HFFc6 (cell line): ENCODE measurements at regions not wholly inside any gene's neighbourhood (a gene's known extent, or its start where the extent isn't known, plus 50 kb on each side); places are given as distances from the start of the nearest gene placed in this dataset.

ENCODE experiments used
- DNase-seq: peaks from one replicate; pipeline ENCODE4 v3.0.0-alpha.2; 2018
- H3K27ac Mint-ChIP-seq: 2 replicates; pipeline ENCODE4 v1.8.0; 2020; ENCODE audit warnings: mild to moderate bottlenecking, mixed read lengths
- H3K27me3 Mint-ChIP-seq: 2 replicates; pipeline ENCODE4 v1.8.0; 2021; ENCODE audit warnings: mild to moderate bottlenecking, moderate library complexity, mixed read lengths; ENCODE audit not compliant: insufficient read depth
- H3K36me3 Mint-ChIP-seq: 2 replicates; pipeline ENCODE4 v1.8.0; 2021; ENCODE audit warnings: low read depth, mixed read lengths
- H3K4me1 Mint-ChIP-seq: 2 replicates; pipeline ENCODE4 v1.8.0; 2020; ENCODE audit warnings: low read depth, mixed read lengths
- H3K4me3 Mint-ChIP-seq: 2 replicates; pipeline ENCODE4 v1.8.0; 2020; ENCODE audit warnings: mild to moderate bottlenecking, moderate library complexity, mixed read lengths
- H3K9me3 Mint-ChIP-seq: 2 replicates; pipeline ENCODE4 v1.8.0; 2020; ENCODE audit warnings: mild to moderate bottlenecking, mixed read lengths
- CTCF ChIP-seq: fragments of 200-600 bp; sonication (generic); IDR thresholded peaks from 2 replicates; pipeline ENCODE4 v1.5.0; 2021; ENCODE audit warnings: antibody characterized with exemption, mild to moderate bottlenecking

GRCh38 chr2:150107170-150107569 lies 380.3 kb downstream of the RND3 start:
- H3K4me3 Mint-ChIP-seq: no peak overlapping the region
- DNase-seq: no peak
- H3K9me3 Mint-ChIP-seq: peaks cover 7% of the 10 kb centered on the region; the same call in 1 of the 2 replicates
- H3K4me1 Mint-ChIP-seq: peaks cover 28% of the 10 kb centered on the region
- H3K36me3 Mint-ChIP-seq: peaks cover 9% of the 10 kb centered on the region; the same call in 1 of the 2 replicates
- H3K27me3 Mint-ChIP-seq: no peaks in the 10 kb centered on the region; the same call in 1 of the 2 replicates
- no peak for TF ChIP-seq CTCF
- H3K27ac Mint-ChIP-seq: no peak overlapping the region

- no peak overlapping the region for H3K27ac Mint-ChIP-seq
- TF ChIP-seq CTCF: no peak
- H3K36me3 Mint-ChIP-seq: peaks cover 9% of the 10 kb centered on the region; the same call in 1 of the 2 replicates
- no peak for DNase-seq
- H3K9me3 Mint-ChIP-seq: peaks cover 7% of the 10 kb centered on the region; the same call in 1 of the 2 replicates
- H3K4me3 Mint-ChIP-seq: no peak overlapping the region
- no peaks in the 10 kb centered on the region for H3K27me3 Mint-ChIP-seq
- peaks cover 15% of the 10 kb centered on the region for H3K4me1 Mint-ChIP-seq
These were observed 385.5 kb downstream of the RND3 start for GRCh38 chr2:150101947-150102346.

GRCh38 chr2:150100834-150101233 lies 386.6 kb downstream of the RND3 start:
- Mint-ChIP-seq H3K27ac (no peak overlapping the region), H3K27me3 (no peaks in the 10 kb centered on the region), H3K4me3 (no peak overlapping the region), H3K4me1 (peaks cover 17% of the 10 kb centered on the region), H3K36me3 (peaks cover 9% of the 10 kb centered on the region; the same call in 1 of the 2 replicates), H3K9me3 (peaks cover 7% of the 10 kb centered on the region; the same call in 1 of the 2 replicates)
- no peak for TF ChIP-seq CTCF
- DNase-seq: no peak

GRCh38 chr2:150100336-150100735 lies 387.1 kb downstream of the RND3 start:
- Mint-ChIP-seq H3K9me3 (peaks cover 5% of the 10 kb centered on the region; the same call in 1 of the 2 replicates), H3K36me3 (peaks cover 9% of the 10 kb centered on the region; the same call in 1 of the 2 replicates), H3K4me3 (no peak overlapping the region), H3K27me3 (no peaks in the 10 kb centered on the region), H3K27ac (no peak overlapping the region), H3K4me1 (peaks cover 22% of the 10 kb centered on the region)
- no peak for DNase-seq
- TF ChIP-seq CTCF: no peak

- H3K4me3 Mint-ChIP-seq: no peak overlapping the region
- DNase-seq: no peak
- no peak overlapping the region for H3K27ac Mint-ChIP-seq
- no peaks in the 10 kb centered on the region for H3K9me3 Mint-ChIP-seq
- H3K4me1 Mint-ChIP-seq: peaks cover 25% of the 10 kb centered on the region
- TF ChIP-seq CTCF: no peak
- no peaks in the 10 kb centered on the region for H3K27me3 Mint-ChIP-seq
- H3K36me3 Mint-ChIP-seq: peaks cover 4% of the 10 kb centered on the region; the same call in 1 of the 2 replicates
These were observed 387.7 kb downstream of the RND3 start for GRCh38 chr2:150099805-150100204.
